ENCODE measurements at regions not wholly inside any gene's neighbourhood (a gene's known extent, or its start where the extent isn't known, plus 50 kb on each side); places are given as distances from the start of the nearest gene placed in this dataset.

DNA sequence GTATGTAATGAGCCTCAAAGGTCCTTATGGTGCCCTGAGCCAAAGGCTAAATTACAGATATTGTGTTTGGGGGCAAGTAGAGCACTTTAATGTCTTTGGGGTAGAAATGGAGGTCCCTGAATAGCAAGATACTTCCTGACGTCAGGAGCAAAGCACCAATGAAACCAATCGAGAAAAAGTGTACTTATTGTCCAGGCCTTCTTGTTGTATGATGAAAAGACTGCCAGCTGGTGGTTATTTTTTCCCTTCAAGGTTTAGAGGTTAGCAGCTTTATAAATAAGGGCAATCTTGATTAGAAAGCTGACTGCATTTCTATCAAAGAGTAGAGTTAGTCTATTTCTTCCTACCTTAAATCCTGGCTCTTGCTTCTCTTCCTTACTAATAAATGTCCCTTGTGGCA lies 76.1 kb upstream of the HSF2 start:
- no peak for DNase-seq (ENCODE audit: low read depth)
- TF ChIP-seq, protein P1, sequence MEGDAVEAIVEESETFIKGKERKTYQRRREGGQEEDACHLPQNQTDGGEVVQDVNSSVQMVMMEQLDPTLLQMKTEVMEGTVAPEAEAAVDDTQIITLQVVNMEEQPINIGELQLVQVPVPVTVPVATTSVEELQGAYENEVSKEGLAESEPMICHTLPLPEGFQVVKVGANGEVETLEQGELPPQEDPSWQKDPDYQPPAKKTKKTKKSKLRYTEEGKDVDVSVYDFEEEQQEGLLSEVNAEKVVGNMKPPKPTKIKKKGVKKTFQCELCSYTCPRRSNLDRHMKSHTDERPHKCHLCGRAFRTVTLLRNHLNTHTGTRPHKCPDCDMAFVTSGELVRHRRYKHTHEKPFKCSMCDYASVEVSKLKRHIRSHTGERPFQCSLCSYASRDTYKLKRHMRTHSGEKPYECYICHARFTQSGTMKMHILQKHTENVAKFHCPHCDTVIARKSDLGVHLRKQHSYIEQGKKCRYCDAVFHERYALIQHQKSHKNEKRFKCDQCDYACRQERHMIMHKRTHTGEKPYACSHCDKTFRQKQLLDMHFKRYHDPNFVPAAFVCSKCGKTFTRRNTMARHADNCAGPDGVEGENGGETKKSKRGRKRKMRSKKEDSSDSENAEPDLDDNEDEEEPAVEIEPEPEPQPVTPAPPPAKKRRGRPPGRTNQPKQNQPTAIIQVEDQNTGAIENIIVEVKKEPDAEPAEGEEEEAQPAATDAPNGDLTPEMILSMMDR (conservative IDR thresholded peaks at IDR 0.05; ENCODE audit: low read length), result no peak
- peak overlapping the region; percentile 49 for H3K4me3 ChIP-seq (ENCODE audit: low read length)

DNA sequence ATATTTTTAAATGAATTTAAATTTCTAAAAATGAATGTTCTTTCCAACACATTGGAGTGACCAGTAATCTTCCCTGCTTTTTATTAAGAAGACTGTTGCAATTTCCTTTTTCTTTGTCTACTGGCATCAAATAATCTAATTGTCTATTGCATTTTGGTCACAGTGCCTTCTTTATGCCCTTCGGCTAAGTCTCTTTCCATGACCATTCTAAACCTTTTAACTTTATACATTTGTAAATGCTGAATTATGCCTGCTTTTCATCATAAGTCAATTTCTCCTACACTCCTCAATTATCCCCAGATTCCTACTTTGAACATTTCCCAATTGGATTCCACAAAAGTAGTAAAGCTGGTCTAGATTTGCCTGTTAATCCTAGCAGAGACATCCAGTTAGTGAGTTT lies 69.1 kb upstream of the HSF2 start:
- TF ChIP-seq, protein P1 (conservative IDR thresholded peaks at IDR 0.05; ENCODE audit: low read length), result no peak
- DNase-seq (ENCODE audit: low read depth), result no peak
- no peak overlapping the region for H3K4me3 ChIP-seq (ENCODE audit: low read length)

DNA sequence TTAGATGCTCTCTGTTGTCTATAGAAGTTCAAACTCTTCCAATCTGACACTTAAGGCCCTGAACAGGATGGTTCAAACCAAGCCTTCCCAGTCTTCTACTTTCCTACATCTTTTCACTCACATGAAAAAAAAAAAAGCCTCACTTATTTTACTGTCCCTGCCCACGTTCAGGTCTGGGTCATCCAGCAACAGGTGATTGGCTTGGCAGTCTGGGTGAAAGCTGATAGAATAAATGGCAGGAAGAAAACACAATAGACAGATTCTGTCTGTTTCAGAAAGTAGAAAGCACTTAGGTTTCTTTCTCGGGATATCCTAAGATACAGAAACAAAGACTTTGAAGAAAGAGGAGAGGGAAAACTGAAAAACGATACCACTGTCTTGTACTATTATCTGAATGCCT lies 61.8 kb upstream of the HSF2 start:
- no peak for DNase-seq (ENCODE audit: low read depth)
- TF ChIP-seq, protein P1 (conservative IDR thresholded peaks at IDR 0.05; ENCODE audit: low read length), result no peak
- no peak overlapping the region for H3K4me3 ChIP-seq (ENCODE audit: low read length)

GRCh38 chr6:122339661-122340060 lies 59.8 kb upstream of the HSF2 start:
- TF ChIP-seq, protein P1 (conservative IDR thresholded peaks at IDR 0.05; ENCODE audit: low read length), result no peak
- H3K4me3 ChIP-seq (ENCODE audit: low read length), result no peak overlapping the region
- DNase-seq (ENCODE audit: low read depth), result peak; percentile 15

- no peak overlapping the region for H3K4me3 ChIP-seq (ENCODE audit: low read length)
- DNase-seq (ENCODE audit: low read depth), result peak; percentile 63
- TF ChIP-seq, protein P1 (conservative IDR thresholded peaks at IDR 0.05; ENCODE audit: low read length), result no peak
Measured at GRCh38 chr6:122347280-122347679, 52.2 kb upstream of the HSF2 start.

- TF ChIP-seq, protein P1 (conservative IDR thresholded peaks at IDR 0.05; ENCODE audit: low read length), result no peak
- H3K4me3 ChIP-seq (ENCODE audit: low read length), result no peak overlapping the region
- DNase-seq (ENCODE audit: low read depth), result no peak
Measured at GRCh38 chr6:122347751-122348150, 51.7 kb upstream of the HSF2 start.
